ENCODE measurements at regions not wholly inside any gene's neighbourhood (a gene's known extent, or its start where the extent isn't known, plus 50 kb on each side); places are given as distances from the start of the nearest gene placed in this dataset.
A peak's percentile ranks its signal among the peaks of the same experiment; 100 is the strongest.
"Not testable (repeated sequence)": the region's sequence is repeated elsewhere in the genome, so short reads cannot be mapped to it uniquely, and the experiment has no call there.

GRCh38 chr5:17896605-17897004 is 262.3 kb downstream of the TAF11L14 start:
- no peak for DNase-seq

- DNase-seq: peak; percentile 95
Measured at GRCh38 chr5:17897776-17898175, 263.5 kb downstream of the TAF11L14 start.

- DNase-seq: peak; percentile 32
Measured at GRCh38 chr5:17898766-17899165, 264.5 kb downstream of the TAF11L14 start.

- DNase-seq: no peak
Measured at GRCh38 chr5:17907094-17907493, 272.8 kb downstream of the TAF11L14 start.

GRCh38 chr5:17910318-17910717 is 276.1 kb downstream of the TAF11L14 start:
- DNase-seq: no peak

GRCh38 chr5:17912794-17913193 is 278.5 kb downstream of the TAF11L14 start:
- DNase-seq: no peak

- no peak for DNase-seq
Measured at GRCh38 chr5:17916446-17916845, 282.2 kb downstream of the TAF11L14 start.

GRCh38 chr5:17917465-17917864 is 283.2 kb downstream of the TAF11L14 start:
- no peak for DNase-seq

GRCh38 chr5:17918373-17919104 is 284.3 kb downstream of the TAF11L14 start:
- DNase-seq: no peak

GRCh38 chr5:17925276-17925675 is 291.0 kb downstream of the TAF11L14 start:
- DNase-seq: no peak

- no peak for DNase-seq
Measured at GRCh38 chr5:17928581-17928981, 294.3 kb downstream of the TAF11L14 start.

GRCh38 chr5:17929171-17929570 is 294.9 kb downstream of the TAF11L14 start:
- DNase-seq: peak; percentile 49

- DNase-seq: no peak
Measured at GRCh38 chr5:17930346-17930745, 296.1 kb downstream of the TAF11L14 start.

GRCh38 chr5:17944046-17944445 is 309.8 kb downstream of the TAF11L14 start:
- DNase-seq: no peak

GRCh38 chr5:17947029-17947428 is 312.8 kb downstream of the TAF11L14 start:
- no peak for DNase-seq

- DNase-seq: peak; percentile 47
Measured at GRCh38 chr5:17951392-17952169, 317.3 kb downstream of the TAF11L14 start.

- DNase-seq: no peak
Measured at GRCh38 chr5:17952231-17952630, 318.0 kb downstream of the TAF11L14 start.

GRCh38 chr5:17964067-17964466 is 329.8 kb downstream of the TAF11L14 start:
- DNase-seq: no peak

GRCh38 chr5:17966640-17967402 is 332.6 kb downstream of the TAF11L14 start:
- no peak for DNase-seq

- no peak for DNase-seq
Measured at GRCh38 chr5:17976404-17976803, 342.1 kb downstream of the TAF11L14 start.

- no peak for DNase-seq
Measured at GRCh38 chr5:17978954-17979353, 344.7 kb downstream of the TAF11L14 start.

- not testable (repeated sequence) for DNase-seq
Measured at GRCh38 chr5:17982626-17983025, 348.4 kb downstream of the TAF11L14 start.

GRCh38 chr5:17989036-17989435 is 354.8 kb downstream of the TAF11L14 start:
- DNase-seq: no peak
